KBM-7 (cell line): ENCODE measurements at regions not wholly inside any gene's neighbourhood (a gene's known extent, or its start where the extent isn't known, plus 50 kb on each side); places are given as distances from the start of the nearest gene placed in this dataset.

Source experiments
- DNase-seq: peaks from one replicate; pipeline ENCODE4 v3.0.0-alpha.2; 2015
- in situ Hi-C: fragments of 300-500 bp; cut with MboI; formaldehyde crosslinking; loops from 2 replicates; pipeline ENCODE4 v1.14.3; 2020; ENCODE audit warnings: low sequenced_read_pairs, low pct_unique_long_range_greater_than_20kb, mixed read lengths

GRCh38 chr4:78990938-78991810 is 51.9 kb upstream of the PAQR3 start:
- no peak for DNase-seq
- in situ Hi-C loops: no loop called here

DNA sequence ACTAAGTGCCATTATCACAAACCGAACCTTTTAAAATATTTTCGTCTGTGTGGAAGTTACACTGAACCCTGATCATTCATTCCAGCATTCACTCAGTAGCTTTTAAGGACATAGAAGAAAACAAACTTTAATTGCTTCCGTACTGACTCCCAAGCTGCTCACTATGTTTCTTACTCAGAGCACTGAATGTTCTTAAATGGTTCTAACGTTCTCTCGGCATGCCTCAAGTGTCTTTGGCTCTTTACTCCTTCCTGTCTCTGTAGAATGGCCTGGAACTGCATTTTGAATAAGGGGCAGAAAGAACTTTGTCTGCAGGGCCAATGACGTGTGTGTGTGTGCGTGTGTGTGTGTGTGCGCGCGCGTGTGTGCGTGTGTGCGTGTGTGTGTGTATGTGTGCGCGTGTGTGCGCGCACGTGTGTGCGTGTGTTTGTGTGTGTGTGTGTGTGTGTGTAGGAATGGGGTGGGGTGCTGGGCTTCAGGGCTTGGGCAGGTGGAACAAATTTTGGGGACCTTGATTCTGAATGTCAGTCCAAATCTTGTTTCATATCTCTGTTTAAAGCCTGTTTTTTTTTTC is 50.5 kb upstream of the PAQR3 start:
- in situ Hi-C loops: no loop called here

More for the DNA sequence above, 50.5 kb upstream of the PAQR3 start:
- no peak for DNase-seq
